Ammon's horn (tissue), 1 donor: ENCODE measurements at regions not wholly inside any gene's neighbourhood (a gene's known extent, or its start where the extent isn't known, plus 50 kb on each side); places are given as distances from the start of the nearest gene placed in this dataset.

Experiments
- DNase-seq: peaks from one replicate; pipeline ENCODE4 v3.0.0-alpha.2; 2016; ENCODE audit warnings: low spot score

DNA sequence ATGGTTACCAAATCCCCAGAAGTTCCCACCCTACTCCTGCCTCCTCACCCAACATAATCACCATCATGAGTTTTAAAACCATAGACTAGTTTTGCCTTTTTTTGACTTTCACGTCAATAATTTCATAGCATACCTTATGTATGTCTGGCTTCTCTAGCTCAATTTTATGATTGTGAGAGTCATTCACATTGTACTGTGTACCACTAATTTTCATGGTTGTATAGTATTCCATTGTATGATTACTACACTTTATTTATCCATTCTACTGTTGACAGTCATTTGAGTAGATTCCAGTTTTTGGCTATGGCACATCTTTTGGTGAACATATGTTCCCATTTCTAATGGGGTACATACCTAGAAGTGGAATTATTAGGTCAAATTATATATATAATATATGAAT lies 195.3 kb upstream of the TCF21 start:
- DNase-seq = no peak

DNA sequence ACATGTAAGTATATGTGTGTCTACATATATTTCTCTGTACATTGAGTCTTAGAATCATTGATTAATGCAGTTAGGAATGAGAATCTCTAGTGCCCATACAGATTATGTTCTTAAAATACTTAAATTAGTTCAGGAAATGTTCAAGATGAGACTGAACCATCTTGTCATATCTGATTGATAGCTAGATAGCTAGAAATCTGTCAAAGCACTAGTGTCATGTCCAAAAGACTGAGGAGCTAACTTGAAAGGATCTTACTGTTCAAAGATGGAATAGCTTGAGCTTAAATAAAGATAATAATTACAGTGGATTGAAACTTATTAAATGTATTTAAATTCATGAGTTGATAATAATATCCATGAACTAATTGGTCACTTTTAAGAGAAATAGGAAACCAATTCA lies 191.7 kb upstream of the TCF21 start:
- DNase-seq = no peak

DNA sequence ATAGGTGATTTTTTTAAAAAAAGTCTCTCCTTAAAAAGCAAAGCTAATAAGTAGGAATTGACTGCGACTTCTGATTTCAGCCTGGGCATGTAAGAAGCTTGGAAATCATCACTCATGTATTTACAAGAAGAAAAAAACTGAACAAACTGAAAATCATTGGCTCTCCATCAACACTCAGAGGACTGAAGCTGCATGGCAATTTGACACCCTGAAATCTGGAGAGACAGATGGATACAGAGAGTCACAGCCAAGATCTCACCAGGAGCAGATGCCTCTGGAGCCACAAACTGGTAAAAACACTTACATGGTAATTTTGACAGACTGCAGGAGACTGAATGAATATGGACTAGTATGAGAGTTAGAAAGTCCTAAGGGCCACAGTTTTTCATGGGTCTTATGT lies 191.2 kb upstream of the TCF21 start:
- DNase-seq = peak; percentile 68

DNA sequence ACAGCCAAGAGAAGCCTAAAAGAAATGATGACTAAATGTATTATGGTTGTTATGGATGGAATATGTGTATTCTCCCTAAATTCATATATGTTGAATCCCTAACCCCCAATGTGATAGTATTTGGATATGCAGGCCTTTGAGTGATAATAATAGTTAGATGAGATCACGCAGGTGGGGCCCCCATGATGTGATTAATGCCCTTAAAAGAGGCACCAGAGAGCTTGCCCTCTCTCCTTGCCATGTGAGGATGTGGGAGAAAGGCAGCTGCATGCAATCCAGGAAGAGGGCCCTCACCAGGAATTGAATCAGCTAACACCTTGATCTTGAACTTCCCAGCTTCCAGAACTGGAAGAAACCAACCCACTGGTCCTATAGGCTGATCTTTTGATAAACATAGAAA lies 190.6 kb upstream of the TCF21 start:
- no peak for DNase-seq

DNA sequence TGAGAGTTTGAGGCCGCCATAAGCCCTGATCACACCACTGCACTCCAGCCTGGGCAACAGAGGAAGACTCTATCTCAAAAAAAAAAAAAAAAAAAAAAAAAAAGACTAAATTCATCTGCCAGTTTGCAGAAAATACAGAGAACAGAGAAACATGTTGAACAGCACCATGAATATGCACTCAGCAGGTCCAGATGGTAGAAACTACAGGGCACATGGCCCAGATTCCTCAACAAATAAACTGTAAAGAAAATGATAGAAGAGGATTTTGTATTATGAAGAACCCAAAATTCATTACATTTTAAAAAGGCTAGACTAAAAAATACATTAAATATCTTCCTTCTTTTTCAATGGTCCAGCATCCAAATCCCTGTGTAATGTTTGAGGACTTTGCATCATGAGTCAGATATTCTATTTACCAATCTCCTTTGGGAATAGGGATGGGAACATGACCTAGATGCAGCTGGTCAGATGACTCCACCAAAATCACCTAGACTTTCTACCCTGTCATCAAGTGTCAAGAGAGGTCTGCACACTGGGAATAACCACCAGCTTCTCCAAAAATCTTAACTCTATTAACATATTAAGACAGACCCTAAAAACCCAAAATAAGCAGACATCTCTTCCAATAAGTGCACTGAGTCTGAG lies 189.1 kb upstream of the TCF21 start:
- no peak for DNase-seq

DNA sequence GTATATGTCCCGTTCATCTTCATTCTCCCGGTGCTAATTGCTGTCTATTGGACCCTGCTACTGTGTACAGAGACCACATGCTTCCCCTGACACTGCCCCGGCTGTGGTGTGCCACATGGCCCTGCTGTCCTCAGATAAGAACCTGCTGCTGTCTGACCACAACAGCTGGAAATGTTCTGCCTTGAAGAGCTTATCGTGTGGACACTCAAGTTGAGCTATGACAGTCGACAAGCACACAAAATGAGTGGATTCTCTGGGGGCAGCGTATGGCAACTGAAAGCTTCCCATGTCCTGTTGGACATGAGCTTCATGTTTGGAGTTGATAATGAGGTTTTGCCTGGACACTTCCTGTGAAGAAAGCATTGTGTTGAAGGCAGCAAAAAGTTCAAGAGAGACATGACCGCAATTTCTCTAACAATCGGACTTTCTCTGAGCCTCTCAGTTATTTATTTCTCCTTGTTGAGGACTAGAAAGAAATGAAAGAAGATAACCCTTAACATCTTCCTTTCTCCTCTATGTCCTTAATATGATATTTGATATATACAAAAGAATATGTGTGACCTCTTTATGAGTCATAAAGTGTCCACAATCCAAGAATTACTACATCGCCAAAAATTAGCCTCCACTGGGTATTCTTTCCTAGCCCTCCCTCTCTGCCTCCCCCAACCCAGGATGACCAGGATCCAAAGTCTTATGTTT lies 187.1 kb upstream of the TCF21 start:
- no peak for DNase-seq

DNA sequence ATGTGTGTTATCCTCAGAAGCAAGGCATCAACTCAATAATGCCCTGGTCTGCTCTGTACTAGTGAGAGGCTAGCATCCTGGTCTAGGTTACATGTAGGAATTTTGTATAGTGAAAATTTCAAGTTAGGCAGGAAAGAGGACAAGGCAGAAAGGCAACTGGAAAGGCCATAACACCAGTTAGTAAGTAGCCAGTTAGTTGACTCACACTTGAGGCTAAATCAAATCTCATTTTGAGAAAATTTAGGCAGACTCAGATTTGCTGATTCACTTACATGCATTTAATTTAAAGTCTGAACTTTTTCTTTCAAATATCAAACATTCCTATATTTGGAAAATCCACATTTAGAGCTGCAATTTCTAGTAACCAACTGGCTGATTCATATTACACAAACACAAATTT lies 184.5 kb upstream of the TCF21 start:
- no peak for DNase-seq

DNA sequence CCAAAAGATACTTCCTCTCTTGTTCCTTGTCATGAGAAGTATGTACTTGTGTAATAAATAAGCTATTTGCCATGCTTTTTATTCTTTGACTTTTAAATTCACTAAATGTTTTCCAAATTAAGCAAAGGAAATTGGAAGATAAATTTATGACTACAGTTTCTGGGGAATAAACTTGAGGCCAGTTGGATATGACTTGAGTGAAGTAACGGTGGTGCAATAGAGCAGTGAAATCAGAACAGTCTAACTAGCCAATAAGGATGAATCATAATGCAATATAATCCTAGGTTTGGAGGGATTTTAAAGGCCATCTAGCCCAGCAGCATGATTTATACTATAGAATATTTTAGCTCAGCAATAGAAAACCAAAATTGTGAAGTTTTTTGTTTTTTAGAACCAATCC lies 183.8 kb upstream of the TCF21 start:
- DNase-seq = no peak

DNA sequence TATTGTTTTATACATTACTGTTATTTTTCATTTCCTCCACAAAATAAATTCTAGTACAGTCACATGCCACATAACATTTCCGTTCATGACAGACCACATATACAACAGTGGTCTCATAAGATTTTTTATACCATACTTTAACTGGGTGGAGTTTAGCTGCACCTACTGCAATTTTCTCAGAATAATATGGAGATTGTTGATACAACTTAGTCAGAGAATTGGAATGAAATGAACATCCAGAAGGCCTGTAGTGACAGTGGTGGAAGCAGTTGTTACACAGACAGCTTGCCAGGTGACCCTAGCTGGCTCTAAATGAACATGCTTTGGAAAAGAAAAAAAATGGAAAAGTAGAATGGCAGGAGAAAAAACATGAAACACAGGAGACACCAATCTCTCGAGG lies 183.2 kb upstream of the TCF21 start:
- DNase-seq = no peak

DNA sequence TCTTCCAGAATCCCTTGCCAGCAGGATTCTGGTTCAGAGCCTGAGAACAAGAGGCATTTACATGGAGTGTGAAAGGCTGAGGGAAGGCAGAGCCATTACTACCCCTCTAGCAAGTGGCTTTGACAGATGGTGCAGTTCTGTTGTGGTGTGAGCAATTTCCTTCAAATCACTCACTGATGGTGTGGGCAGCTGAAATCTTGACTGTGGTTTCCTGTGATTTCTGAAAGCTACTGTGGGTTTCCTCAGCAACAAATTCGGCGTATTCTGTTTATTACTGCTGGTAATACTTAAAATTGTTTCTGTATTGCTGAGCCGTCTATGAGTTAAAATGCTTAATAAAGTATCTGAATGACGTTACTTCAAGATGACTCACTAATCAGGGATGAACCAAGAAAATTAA lies 181.5 kb upstream of the TCF21 start:
- DNase-seq = peak; percentile 40

DNA sequence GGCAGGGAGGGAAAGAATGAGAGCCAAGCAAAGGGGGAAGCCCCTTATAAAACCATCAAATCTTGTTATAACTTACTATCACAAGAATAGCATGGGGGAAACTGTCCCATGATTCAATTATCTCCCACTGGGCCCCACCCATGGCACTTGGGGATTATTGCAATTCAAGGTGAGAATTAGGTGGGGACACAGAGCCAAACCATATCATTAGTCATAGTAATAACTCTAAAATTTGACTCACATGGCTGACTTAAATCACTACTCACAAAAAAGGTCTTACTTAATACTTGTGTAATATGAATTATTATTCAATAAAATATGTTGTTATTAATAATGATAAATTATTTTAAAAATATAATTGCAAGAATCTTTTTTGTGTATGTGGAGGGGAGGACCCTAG lies 178.1 kb upstream of the TCF21 start:
- no peak for DNase-seq

DNA sequence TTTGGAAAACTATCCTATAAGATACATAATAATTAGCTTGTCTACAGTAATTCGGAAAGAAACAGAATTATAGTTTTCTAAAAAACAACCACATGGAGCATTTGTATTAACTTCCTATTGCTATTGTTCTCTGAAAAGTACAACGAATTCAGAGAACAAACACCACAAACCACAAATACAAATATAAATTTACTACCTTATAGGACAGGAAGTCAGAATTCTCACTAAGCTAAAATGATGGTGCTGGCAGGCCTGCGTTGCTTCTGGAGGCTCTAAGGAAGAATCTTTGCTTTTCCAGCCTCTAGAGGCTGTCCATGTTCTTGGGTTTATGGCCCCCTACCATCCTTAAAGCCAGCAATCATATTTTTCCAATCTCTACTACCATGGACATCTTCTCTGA lies 173.6 kb upstream of the TCF21 start:
- DNase-seq = no peak

DNA sequence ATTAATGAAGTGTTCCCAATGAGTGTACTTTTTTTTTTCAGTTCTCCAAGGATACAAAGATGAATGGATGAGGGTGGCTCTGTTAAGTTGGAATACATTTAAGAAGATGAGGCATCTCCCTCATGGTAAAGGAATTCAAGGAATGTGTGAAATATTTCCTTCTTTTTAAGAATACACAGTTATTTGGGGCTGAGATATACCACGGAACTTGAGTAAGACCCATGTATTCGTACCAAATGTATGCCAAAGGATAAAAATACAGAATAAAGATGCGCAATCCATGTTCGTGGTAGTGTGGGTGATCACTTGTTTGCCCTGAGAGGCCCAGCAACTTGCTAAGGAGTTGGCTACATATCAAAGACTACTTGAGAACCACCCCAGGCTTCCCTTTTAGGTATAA lies 164.2 kb upstream of the TCF21 start:
- no peak for DNase-seq

DNA sequence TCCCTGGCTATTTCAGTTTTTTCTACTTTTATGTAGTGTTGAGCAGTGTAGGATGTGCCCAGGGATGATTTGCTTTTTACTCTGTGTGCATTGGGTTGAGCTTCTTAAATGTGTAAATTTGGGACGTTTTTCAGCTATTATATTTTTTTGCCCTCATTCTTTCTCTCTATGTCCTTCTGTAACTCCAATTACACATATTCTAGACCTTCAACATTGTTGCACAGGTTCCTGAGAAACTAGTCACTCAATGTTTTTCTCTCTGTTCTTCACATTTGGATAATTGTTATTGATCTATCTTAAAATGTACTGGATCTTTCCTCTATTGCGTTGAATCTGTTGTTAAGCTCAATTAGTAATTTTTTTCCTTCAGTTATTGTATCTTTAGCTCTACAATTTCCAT lies 162.7 kb upstream of the TCF21 start:
- DNase-seq = no peak

DNA sequence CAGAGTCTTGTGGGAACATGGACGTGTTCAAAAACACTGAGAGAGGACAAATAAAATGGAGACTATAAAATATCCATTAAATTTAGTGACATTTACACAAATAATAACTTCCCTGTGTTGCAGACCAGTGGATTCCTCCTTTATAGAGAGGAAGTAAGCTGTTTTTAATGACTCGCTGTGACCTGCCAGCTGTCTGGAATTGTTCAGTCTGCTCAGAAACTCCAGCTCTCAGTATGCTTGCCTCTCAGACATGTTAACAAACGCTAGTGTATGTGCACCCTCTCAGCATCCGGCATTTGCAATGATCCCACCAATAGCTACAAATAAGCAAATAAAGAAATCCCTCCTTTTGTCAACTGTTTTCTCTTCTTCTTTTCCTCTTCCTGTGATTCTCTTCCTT lies 158.0 kb upstream of the TCF21 start:
- no peak for DNase-seq

DNA sequence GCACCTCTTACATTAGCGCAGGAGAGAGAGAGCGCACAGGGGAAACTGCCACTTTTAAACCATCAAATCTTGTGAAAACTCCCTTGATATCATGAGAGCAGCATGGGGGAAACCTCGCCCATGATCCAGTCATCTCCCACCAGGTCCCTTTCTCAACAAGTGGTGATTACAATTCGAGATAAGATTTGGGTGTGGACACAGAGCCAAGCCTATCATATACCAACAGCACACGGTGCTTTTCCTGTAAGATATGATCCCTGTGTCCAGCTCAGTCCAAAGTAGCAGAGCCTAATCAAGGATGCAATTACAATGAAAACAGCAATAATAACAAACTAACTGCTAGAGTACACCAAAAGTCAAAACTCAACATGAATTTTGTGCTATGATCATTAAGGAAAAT lies 148.7 kb upstream of the TCF21 start:
- no peak for DNase-seq

DNA sequence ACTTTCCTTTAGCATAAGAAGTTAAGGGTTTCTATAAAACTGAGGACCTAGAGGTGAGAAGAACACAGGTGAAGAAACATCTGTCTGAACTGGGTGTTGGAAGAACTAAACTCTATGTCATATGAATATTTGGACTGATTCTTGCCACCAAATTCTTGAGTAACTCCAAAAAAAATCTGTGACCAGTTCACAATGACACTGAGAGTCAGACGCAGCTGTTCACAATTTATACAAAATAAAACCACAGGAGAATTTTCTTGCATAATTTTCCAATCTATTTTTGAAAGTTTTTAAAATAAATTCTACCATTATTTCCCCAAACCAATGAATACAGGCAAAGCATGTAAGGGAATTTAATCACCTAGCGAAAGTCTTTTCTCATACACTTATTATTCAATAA lies 148.1 kb upstream of the TCF21 start:
- no peak for DNase-seq

DNA sequence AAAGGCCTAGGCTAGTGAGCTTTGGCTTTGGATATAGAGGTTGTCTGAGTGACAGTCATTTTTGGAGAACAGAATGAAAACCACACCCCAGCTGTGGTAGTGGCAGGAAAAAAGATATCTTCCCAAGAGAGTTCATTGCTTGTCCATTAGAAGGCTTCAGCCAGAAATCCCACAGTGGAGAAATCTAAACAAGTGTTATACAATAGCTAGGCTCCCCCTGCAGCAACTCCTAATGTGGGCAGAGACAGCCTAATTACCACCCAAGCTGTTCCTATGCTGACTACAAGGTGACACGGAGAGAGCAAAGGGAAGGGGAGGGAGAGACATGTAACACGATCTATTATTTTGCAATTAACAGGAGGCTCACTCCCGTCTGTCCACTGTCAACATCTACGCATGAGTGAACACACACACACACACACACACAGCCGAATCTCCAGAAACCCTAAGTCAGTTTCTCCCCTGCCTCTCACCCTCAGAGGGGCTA lies 147.5 kb upstream of the TCF21 start:
- peak; percentile 36 for DNase-seq

DNA sequence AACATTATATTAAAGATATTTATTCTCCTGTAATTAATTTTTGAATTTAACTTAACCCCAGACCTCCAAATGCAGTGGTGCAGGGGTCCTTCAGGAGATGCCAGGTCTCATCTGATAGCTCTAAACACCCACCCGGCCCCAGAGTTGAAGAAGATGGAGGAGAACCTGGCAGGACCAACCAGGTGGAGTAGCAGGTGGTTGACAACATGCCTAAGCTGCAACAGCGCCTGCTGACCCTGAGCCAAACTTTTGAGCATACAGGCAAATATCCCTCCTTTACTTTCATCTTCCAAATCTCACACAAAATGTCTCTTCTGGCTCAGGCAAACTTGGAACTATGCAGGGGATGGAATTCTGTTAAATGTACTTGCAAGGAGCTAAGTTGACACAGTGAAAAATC lies 145.3 kb upstream of the TCF21 start:
- DNase-seq = no peak

DNA sequence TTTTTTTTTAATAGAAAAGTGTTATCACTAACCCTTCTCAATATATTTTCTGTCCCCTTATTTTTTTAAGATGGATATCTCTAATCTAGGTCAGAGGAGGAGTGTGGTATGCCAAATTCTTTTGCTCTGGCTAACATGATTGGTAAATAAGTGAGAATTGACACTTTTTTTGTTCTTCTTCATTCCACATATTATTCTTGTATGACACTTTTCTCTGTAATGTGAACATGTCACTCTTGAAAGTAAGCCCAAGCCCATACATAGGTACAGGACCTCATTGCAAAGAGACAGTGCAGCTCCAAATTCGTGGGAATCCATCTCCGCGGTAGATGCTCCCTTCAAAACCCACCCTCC lies 142.5 kb upstream of the TCF21 start:
- DNase-seq = no peak

DNA sequence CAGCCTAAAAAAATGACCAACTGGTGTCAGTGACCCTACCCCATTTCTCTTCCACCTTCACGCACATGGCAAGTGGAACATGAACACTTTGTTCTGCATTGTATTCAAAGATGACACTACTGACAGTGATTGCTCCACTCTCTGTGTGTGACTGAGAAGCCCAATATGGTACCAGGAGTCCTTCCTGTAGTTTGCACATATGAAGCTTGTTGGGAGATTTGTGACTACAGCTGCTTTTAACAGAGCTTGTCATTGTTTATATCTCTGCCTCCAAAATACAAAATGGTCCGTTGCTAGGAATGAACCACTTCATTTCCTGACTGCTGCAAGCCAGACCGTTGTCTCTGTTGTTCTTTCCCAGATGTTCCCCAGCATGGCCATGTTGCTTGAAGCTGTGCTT lies 140.3 kb upstream of the TCF21 start:
- DNase-seq = no peak

DNA sequence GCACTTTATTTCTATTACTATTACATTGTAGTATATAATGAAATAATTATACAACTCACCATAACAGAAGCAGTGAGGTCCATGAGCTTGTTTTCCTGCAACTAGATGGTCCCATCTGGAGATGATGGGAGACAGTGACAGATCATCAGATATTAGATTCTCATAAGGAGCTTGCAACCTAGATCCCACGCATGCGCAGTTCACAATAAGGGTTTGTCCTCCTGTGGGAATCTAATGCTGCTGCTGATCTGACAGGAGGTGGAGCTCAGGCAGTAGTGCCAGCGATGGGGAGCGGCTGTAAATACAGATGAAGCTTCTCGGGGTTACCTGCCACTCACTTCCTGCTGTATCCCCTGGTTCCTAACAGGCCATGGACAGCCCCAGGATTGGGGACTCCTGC lies 139.5 kb upstream of the TCF21 start:
- DNase-seq = no peak

DNA sequence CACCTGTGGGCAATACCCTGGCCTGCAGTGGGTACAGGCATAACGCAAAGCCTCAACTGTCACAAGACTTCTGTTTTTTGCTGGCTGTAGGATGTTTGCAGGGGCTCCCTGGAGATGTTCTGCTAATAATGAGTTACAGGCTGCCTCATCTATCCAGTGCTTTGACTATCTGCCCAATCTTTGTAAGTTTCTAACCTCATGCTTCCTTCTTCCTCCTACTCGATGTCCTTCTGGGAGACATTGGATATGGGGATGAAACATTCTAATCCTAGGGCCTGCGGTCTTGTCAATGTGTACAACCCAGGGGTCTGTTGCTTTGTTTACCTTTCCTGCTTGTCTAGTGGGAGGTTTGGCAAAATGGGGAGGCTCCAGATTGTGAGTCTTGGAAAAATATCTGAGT lies 136.8 kb upstream of the TCF21 start:
- DNase-seq = peak; percentile 21

DNA sequence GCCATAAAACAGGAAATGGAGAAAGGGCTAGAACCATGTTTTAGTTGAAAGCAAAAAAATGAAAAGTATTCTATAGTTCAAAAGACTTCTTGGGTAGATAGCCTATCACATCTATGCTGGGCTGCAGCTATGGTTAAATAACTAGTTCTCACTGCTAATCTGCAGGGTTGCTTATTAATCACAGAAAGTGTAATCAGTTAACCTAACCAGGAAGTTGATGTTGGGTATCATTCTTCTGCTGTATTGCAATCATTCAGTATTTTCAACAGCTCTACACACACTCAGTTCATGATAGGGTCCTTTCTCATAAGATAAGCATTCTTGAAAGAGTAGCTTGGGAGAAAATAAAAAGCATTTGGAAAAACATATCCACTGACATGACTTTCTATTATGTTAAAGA lies 135.2 kb upstream of the TCF21 start:
- DNase-seq = no peak
